GM23248 (cell line): ENCODE measurements at regions not wholly inside any gene's neighbourhood (a gene's known extent, or its start where the extent isn't known, plus 50 kb on each side); places are given as distances from the start of the nearest gene placed in this dataset.

Experiments used
- EZH2 ChIP-seq: fragments of 200-600 bp; sonication (generic); IDR thresholded peaks from 2 replicates; pipeline ENCODE4 v1.6.1; 2018; ENCODE audit warnings: antibody characterized with exemption, mild to moderate bottlenecking; ENCODE audit not compliant: insufficient read depth, poor library complexity, severe bottlenecking
- EZH2phosphoT487 ChIP-seq: fragments of 200-600 bp; sonication (generic); IDR thresholded peaks from 2 replicates; pipeline ENCODE4 v1.6.1; 2018; ENCODE audit warnings: antibody characterized with exemption, moderate library complexity, mild to moderate bottlenecking, low read depth; ENCODE audit not compliant: insufficient read depth

DNA sequence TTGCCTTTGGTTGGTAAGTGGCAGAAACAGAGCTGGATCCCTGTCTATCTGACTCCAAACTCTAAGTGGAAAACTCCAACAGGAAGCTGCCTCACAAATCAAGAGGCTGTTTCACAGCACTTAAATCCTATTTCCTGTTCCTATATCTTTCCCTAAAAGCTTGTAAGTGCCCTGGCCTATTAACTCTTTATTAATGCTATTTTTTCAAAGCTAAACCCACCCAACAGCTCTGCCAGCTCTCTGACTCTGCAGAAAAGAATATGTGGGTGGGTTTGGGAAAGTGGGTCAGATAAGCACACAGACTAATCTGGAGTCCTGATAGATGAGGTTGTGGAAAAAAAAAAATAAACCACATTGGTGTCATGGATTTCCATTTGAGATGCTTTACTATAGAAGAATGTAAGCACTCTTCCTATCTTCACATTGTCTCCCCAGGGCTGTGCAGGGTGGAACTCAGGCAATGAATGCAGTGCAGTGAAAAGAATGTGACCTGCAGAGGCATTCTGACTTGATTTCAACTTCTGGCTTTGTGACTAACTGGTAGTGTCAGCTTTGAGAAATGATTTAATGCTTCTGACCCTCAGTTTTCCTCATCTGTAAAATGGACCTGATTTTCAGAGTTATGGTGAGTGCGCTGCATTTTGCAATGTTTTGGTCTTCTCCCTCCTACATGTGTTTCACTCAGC lies 125.6 kb downstream of the AASDHPPT start:
- TF ChIP-seq EZH2 (no peak), EZH2phosphoT487 (no peak)
